Right forelimb (tissue), 1 donor: ENCODE measurements at regions not wholly inside any gene's neighbourhood (a gene's known extent, or its start where the extent isn't known, plus 50 kb on each side); places are given as distances from the start of the nearest gene placed in this dataset.

ENCODE experiments used
- DNase-seq: peaks from one replicate; pipeline ENCODE4 v3.0.0-alpha.2; 2018

- DNase-seq: no peak
Observed at GRCh38 chr14:29126865-29127264, 360.3 kb downstream of the FOXG1 start.

GRCh38 chr14:29140016-29140415 lies 373.4 kb downstream of the FOXG1 start:
- DNase-seq: no peak

- no peak for DNase-seq
Observed at GRCh38 chr14:29144621-29145020, 378.0 kb downstream of the FOXG1 start.

- no peak for DNase-seq
Observed at GRCh38 chr14:29148221-29148620, 381.6 kb downstream of the FOXG1 start.

GRCh38 chr14:29149798-29150197 lies 383.2 kb downstream of the FOXG1 start:
- no peak for DNase-seq

GRCh38 chr14:29150659-29151058 lies 384.1 kb downstream of the FOXG1 start:
- DNase-seq: no peak

GRCh38 chr14:29156096-29156495 lies 389.5 kb downstream of the FOXG1 start:
- DNase-seq: no peak

- DNase-seq: no peak
Observed at GRCh38 chr14:29161593-29161992, 395.0 kb downstream of the FOXG1 start.

GRCh38 chr14:29163109-29163508 lies 396.5 kb downstream of the FOXG1 start:
- DNase-seq: no peak

- DNase-seq: no peak
Observed at GRCh38 chr14:29165431-29165830, 398.8 kb downstream of the FOXG1 start.

GRCh38 chr14:29166507-29166906 lies 399.9 kb downstream of the FOXG1 start:
- no peak for DNase-seq

- no peak for DNase-seq
Observed at GRCh38 chr14:29168149-29168548, 401.6 kb downstream of the FOXG1 start.

- no peak for DNase-seq
Observed at GRCh38 chr14:29169408-29169807, 402.8 kb downstream of the FOXG1 start.

- DNase-seq: no peak
Observed at GRCh38 chr14:29175706-29176105, 409.1 kb downstream of the FOXG1 start.

GRCh38 chr14:29176876-29177275 lies 410.3 kb downstream of the FOXG1 start:
- no peak for DNase-seq

- DNase-seq: no peak
Observed at GRCh38 chr14:29178971-29179370, 412.4 kb downstream of the FOXG1 start.

- DNase-seq: no peak
Observed at GRCh38 chr14:29191092-29191491, 424.5 kb downstream of the FOXG1 start.

GRCh38 chr14:29197557-29197956 lies 431.0 kb downstream of the FOXG1 start:
- DNase-seq: no peak

- DNase-seq: no peak
Observed at GRCh38 chr14:29205658-29206057, 439.1 kb downstream of the FOXG1 start.

GRCh38 chr14:29215853-29216252 lies 449.3 kb downstream of the FOXG1 start:
- no peak for DNase-seq

GRCh38 chr14:29216268-29217232 lies 450.0 kb downstream of the FOXG1 start:
- DNase-seq: no peak

GRCh38 chr14:29217813-29218450 lies 451.3 kb downstream of the FOXG1 start:
- no peak for DNase-seq

- no peak for DNase-seq
Observed at GRCh38 chr14:29220072-29220471, 453.5 kb downstream of the FOXG1 start.

- DNase-seq: no peak
Observed at GRCh38 chr14:29220566-29220965, 454.0 kb downstream of the FOXG1 start.
